B cell (primary cell): ENCODE measurements at regions not wholly inside any gene's neighbourhood (a gene's known extent, or its start where the extent isn't known, plus 50 kb on each side); places are given as distances from the start of the nearest gene placed in this dataset.
A peak's percentile ranks its signal among the peaks of the same experiment; 100 is the strongest.

Experiments
- ATAC-seq: fragments of 200-7000 bp; cut with Tn5 transposase; one replicate; pipeline ENCODE4 v1.10.0; 2021; ENCODE audit warnings: low read depth, mild to moderate bottlenecking, moderate number of reproducible peaks, moderate library complexity
- CTCF ChIA-PET: fragments of 350-600 bp; sonication (Branson Sonifier 250); formaldehyde crosslinking; loops from one replicate; lab custom pipeline; 2021; ENCODE audit warnings: antibody characterized with exemption, inconsistent platforms; lab: Charles Lee
- POLR2A ChIA-PET: fragments of 350-600 bp; sonication (Branson Sonifier 250); formaldehyde crosslinking; loops from one replicate; lab custom pipeline; 2021; ENCODE audit warnings: antibody characterized with exemption; lab: Charles Lee
- DNase-seq: peaks from one replicate; pipeline ENCODE4 v3.0.0; 2013
- H2AFZ ChIP-seq: 2 replicates; pipeline ENCODE4 v1.6.1; 2012; ENCODE audit warnings: mild to moderate bottlenecking, low read depth, low read length; ENCODE audit not compliant: insufficient read depth, poor library complexity, severe bottlenecking
- H3K27ac ChIP-seq, 2 donors: 1 replicate in 1 of 2; 2 replicates in 1 of 2; pipeline ENCODE4 v1.5.1; 2012 to 2013; ENCODE audit warnings: low read length in 2 of 2, mild to moderate bottlenecking in 2 of 2, moderate library complexity in 1 of 2
- H3K27me3 ChIP-seq, 4 experiments: fragments of 200-600 bp in 1 of 4; sonication (generic) in 1 of 4; replicated peaks in 1 of 4; 1 replicate in 2 of 4; 2 replicates in 2 of 4; pipeline versions ENCODE4 v1.6.1 to v1.7.0; 2013 to 2016; ENCODE audit warnings: low read length in 3 of 4, mild to moderate bottlenecking in 2 of 4, mixed read lengths in 1 of 4, moderate library complexity in 1 of 4; ENCODE audit not compliant: insufficient read depth in 4 of 4, control insufficient read depth in 3 of 4; ENCODE audit errors: control extremely low read depth in 1 of 4
- H3K36me3 ChIP-seq, 2 experiments: replicated peaks in 1 of 2; 1 replicate in 1 of 2; 2 replicates in 1 of 2; pipeline versions ENCODE4 v1.6.1 to v1.7.1; 2013; ENCODE audit warnings: low read length in 1 of 2; ENCODE audit not compliant: insufficient read depth in 2 of 2, control insufficient read depth in 1 of 2; ENCODE audit errors: control extremely low read depth in 1 of 2, extremely low read depth in 1 of 2
- H3K4me1 ChIP-seq, 2 donors: fragments of 200-600 bp in 1 of 2; sonication (generic) in 1 of 2; 1 replicate in 1 of 2; 2 replicates in 1 of 2; pipeline versions ENCODE4 v1.5.1 to v1.6.1; 2013 to 2017; ENCODE audit warnings: low read length in 2 of 2; ENCODE audit not compliant: control insufficient read depth in 2 of 2, insufficient read depth in 2 of 2
- H3K4me2 ChIP-seq: replicated peaks from 2 replicates; pipeline ENCODE3; 2012; ENCODE audit warnings: mild to moderate bottlenecking, low read depth, low read length; ENCODE audit not compliant: poor library complexity, severe bottlenecking
- H3K4me3 ChIP-seq, 5 experiments: fragments of 200-600 bp in 1 of 5; sonication (generic) in 1 of 5; 1 replicate in 3 of 5; 2 replicates in 2 of 5; pipeline versions ENCODE4 v1.5.1 to v1.7.0; 2011 to 2016; ENCODE audit warnings: low read length in 4 of 5, mild to moderate bottlenecking in 4 of 5, low read depth in 2 of 5, control low read depth in 1 of 5, moderate library complexity in 1 of 5; ENCODE audit not compliant: insufficient read depth in 1 of 5; ENCODE audit errors: control extremely low read depth in 1 of 5, extremely low read depth in 1 of 5
- H3K79me2 ChIP-seq: fragments of 200-600 bp; sonication (generic); one replicate; pipeline ENCODE4 v1.6.0; 2016; ENCODE audit warnings: low read length; ENCODE audit not compliant: control insufficient read depth, insufficient read depth
- H3K9ac ChIP-seq: fragments of 200-600 bp; sonication (generic); 2 replicates; pipeline ENCODE4 v1.6.1; 2017; ENCODE audit warnings: mild to moderate bottlenecking, low read length, moderate library complexity
- H3K9me3 ChIP-seq, 3 donors: one replicate each; pipeline versions ENCODE4 v1.6.1 to v1.7.1; 2013; ENCODE audit warnings: low read length in 2 of 3; ENCODE audit not compliant: control insufficient read depth in 2 of 3, insufficient read depth in 1 of 3; ENCODE audit errors: control extremely low read depth in 1 of 3
- H4K20me1 ChIP-seq: 2 replicates; pipeline ENCODE4 v1.6.0; 2012; ENCODE audit warnings: mild to moderate bottlenecking, low read length; ENCODE audit not compliant: insufficient read depth, control insufficient read depth, poor library complexity, severe bottlenecking
- H3K27ac Mint-ChIP-seq: one replicate; pipeline ENCODE4 v1.8.0; 2021; ENCODE audit warnings: mixed read lengths
- H3K27me3 Mint-ChIP-seq: one replicate; pipeline ENCODE4 v1.8.0; 2021; ENCODE audit warnings: mixed read lengths
- H3K4me1 Mint-ChIP-seq: one replicate; pipeline ENCODE4 v1.8.0; 2021; ENCODE audit warnings: mixed read lengths
- H3K4me3 Mint-ChIP-seq: one replicate; pipeline ENCODE4 v1.8.0; 2021; ENCODE audit warnings: mixed read lengths
- H3K9me3 Mint-ChIP-seq: one replicate; pipeline ENCODE4 v1.8.0; 2022; ENCODE audit warnings: mixed read lengths; ENCODE audit not compliant: insufficient read depth
- EZH2 ChIP-seq: IDR thresholded peaks from 2 replicates; pipeline ENCODE4 v1.6.1; 2012; ENCODE audit warnings: borderline replicate concordance, low read depth, mild to moderate bottlenecking, moderate library complexity, low read length; ENCODE audit not compliant: insufficient read depth, poor library complexity, severe bottlenecking
- WGBS: methylation state at CpG from one replicate; pipeline ENCODE4 v1.1.5; 2013; ENCODE audit warnings: missing lambda C conversion rate; ENCODE audit not compliant: insufficient coverage; 5-methylcytosine and 5-hydroxymethylcytosine counted together
- intact Hi-C: fragments of 100-400 bp; cut with micrococcal nuclease; formaldehyde crosslinking; loops from one replicate; pipeline ENCODE4 v1.10.0; 2022
- TF ChIP-seq, protein P1 (sequence below): fragments of 200-600 bp; IDR thresholded peaks from one replicate; pipeline ENCODE4 v1.8.0; 2022; ENCODE audit warnings: antibody characterized with exemption, mild to moderate bottlenecking

GRCh38 chr12:78418919-78419318 is 445.7 kb upstream of the SYT1 start:
- TF ChIP-seq EZH2: no peak
- TF ChIP-seq, protein P1, sequence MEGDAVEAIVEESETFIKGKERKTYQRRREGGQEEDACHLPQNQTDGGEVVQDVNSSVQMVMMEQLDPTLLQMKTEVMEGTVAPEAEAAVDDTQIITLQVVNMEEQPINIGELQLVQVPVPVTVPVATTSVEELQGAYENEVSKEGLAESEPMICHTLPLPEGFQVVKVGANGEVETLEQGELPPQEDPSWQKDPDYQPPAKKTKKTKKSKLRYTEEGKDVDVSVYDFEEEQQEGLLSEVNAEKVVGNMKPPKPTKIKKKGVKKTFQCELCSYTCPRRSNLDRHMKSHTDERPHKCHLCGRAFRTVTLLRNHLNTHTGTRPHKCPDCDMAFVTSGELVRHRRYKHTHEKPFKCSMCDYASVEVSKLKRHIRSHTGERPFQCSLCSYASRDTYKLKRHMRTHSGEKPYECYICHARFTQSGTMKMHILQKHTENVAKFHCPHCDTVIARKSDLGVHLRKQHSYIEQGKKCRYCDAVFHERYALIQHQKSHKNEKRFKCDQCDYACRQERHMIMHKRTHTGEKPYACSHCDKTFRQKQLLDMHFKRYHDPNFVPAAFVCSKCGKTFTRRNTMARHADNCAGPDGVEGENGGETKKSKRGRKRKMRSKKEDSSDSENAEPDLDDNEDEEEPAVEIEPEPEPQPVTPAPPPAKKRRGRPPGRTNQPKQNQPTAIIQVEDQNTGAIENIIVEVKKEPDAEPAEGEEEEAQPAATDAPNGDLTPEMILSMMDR: no peak
- intact Hi-C loops: no loop called here
- Histone ChIP-seq H3K27ac (no peak overlapping the region), H3K36me3 (no peaks in the 10 kb centered on the region), H3K4me2 (no peak overlapping the region), H4K20me1 (no peaks in the 10 kb centered on the region), H2AFZ (no peak overlapping the region), H3K4me3 (no peak overlapping the region), H3K9me3 (no peaks in the 10 kb centered on the region), H3K4me1 (no peaks in the 10 kb centered on the region), H3K9ac (no peak overlapping the region), H3K27me3 (no peaks in the 10 kb centered on the region), H3K79me2 (no peaks in the 10 kb centered on the region)
- DNase-seq (peak; percentile 4), ATAC-seq (no peak)
- ChIA-PET CTCF (no interaction called here), POLR2A (no interaction called here)
- no peak overlapping the region for H3K27ac Mint-ChIP-seq
- no CpG with 5 or more reads among the region's 2 CpGs for WGBS
- peaks cover 2% of the 10 kb centered on the region for H3K4me1 Mint-ChIP-seq
- H3K27me3 Mint-ChIP-seq: no peaks in the 10 kb centered on the region
- no peak overlapping the region for H3K4me3 Mint-ChIP-seq
- no peaks in the 10 kb centered on the region for H3K9me3 Mint-ChIP-seq

GRCh38 chr12:78419513-78419912 is 445.1 kb upstream of the SYT1 start:
- no peaks in the 10 kb centered on the region for H3K4me1 ChIP-seq
- peaks cover 2% of the 10 kb centered on the region for H3K4me1 Mint-ChIP-seq
- no peak overlapping the region for H3K4me2 ChIP-seq
- H3K9me3 ChIP-seq: no peaks in the 10 kb centered on the region
- H3K27ac ChIP-seq: no peak overlapping the region
- H3K4me3 ChIP-seq: no peak overlapping the region
- H3K27ac Mint-ChIP-seq: no peak overlapping the region
- CTCF ChIA-PET: no interaction called here
- TF ChIP-seq, protein P1: no peak
- no peak for TF ChIP-seq EZH2
- H3K4me3 Mint-ChIP-seq: no peak overlapping the region
- H3K27me3 Mint-ChIP-seq: no peaks in the 10 kb centered on the region
- H3K9me3 Mint-ChIP-seq: no peaks in the 10 kb centered on the region
- H2AFZ ChIP-seq: no peak overlapping the region
- intact Hi-C loops: no loop called here
- DNase-seq (no peak), ATAC-seq (no peak)
- no peak overlapping the region for H3K9ac ChIP-seq
- WGBS: no CpG with 5 or more reads among the region's 3 CpGs
- POLR2A ChIA-PET: no interaction called here
- H3K27me3 ChIP-seq: no peaks in the 10 kb centered on the region
- no peaks in the 10 kb centered on the region for H3K79me2 ChIP-seq
- H4K20me1 ChIP-seq: no peaks in the 10 kb centered on the region
- H3K36me3 ChIP-seq: no peaks in the 10 kb centered on the region
